DOHH2 (cell line): ENCODE measurements at regions not wholly inside any gene's neighbourhood (a gene's known extent, or its start where the extent isn't known, plus 50 kb on each side); places are given as distances from the start of the nearest gene placed in this dataset.

Experiments
- H3F3A ChIP-seq: fragments of 200-600 bp; sonication (generic), shearing (Covaris generic); 2 replicates; pipeline ENCODE4 v1.6.0; 2016; ENCODE audit warnings: antibody characterized with exemption, mild to moderate bottlenecking; ENCODE audit not compliant: control insufficient read depth, insufficient read depth
- H3K27ac ChIP-seq: fragments of 200-600 bp; sonication (generic); 2 replicates; pipeline ENCODE4 v1.5.1; 2014; ENCODE audit warnings: low read depth, mild to moderate bottlenecking, low read length, moderate library complexity
- H3K27me3 ChIP-seq: fragments of 200-600 bp; sonication (generic); 2 replicates; pipeline ENCODE4 v1.6.1; 2014; ENCODE audit warnings: mild to moderate bottlenecking, low read length, mixed read lengths; ENCODE audit not compliant: control insufficient read depth
- H3K36me3 ChIP-seq: fragments of 200-600 bp; sonication (generic); 2 replicates; pipeline ENCODE4 v1.6.1; 2014; ENCODE audit warnings: mild to moderate bottlenecking, low read length, moderate library complexity, mixed read lengths; ENCODE audit not compliant: control insufficient read depth
- H3K4me1 ChIP-seq: fragments of 200-600 bp; sonication (generic); 2 replicates; pipeline ENCODE4 v1.6.1; 2014; ENCODE audit warnings: mild to moderate bottlenecking, low read length, mixed read lengths; ENCODE audit not compliant: control insufficient read depth
- H3K4me2 ChIP-seq: fragments of 200-600 bp; sonication (generic); 2 replicates; pipeline ENCODE4 v1.6.0; 2014; ENCODE audit warnings: mild to moderate bottlenecking, low read length, moderate library complexity
- H3K4me3 ChIP-seq: fragments of 200-600 bp; sonication (generic); 2 replicates; pipeline ENCODE4 v1.5.1; 2014; ENCODE audit warnings: mild to moderate bottlenecking, low read length, mixed read lengths
- H3K79me2 ChIP-seq: fragments of 200-600 bp; sonication (generic); 2 replicates; pipeline ENCODE4 v1.6.1; 2014; ENCODE audit warnings: mild to moderate bottlenecking, low read length, mixed read lengths; ENCODE audit not compliant: control insufficient read depth
- H3K9me2 ChIP-seq: fragments of 200-600 bp; sonication (generic); replicated peaks from 2 replicates; pipeline ENCODE4 v1.6.1; 2014; ENCODE audit warnings: mild to moderate bottlenecking, low read length, mixed read lengths; ENCODE audit not compliant: control insufficient read depth
- H3K9me3 ChIP-seq: fragments of 200-600 bp; sonication (generic); 2 replicates; pipeline ENCODE4 v1.6.1; 2014; ENCODE audit warnings: antibody characterized with exemption, low read length, mixed read lengths; ENCODE audit not compliant: control insufficient read depth, insufficient read depth
- H4K20me1 ChIP-seq: fragments of 200-600 bp; sonication (generic); 2 replicates; pipeline ENCODE4 v1.6.0; 2014; ENCODE audit warnings: low read depth, mild to moderate bottlenecking, antibody characterized with exemption, low read length, moderate library complexity; ENCODE audit not compliant: control insufficient read depth, insufficient read depth
- CTCF ChIP-seq: fragments of 200-600 bp; sonication (generic); IDR thresholded peaks from one replicate; pipeline ENCODE4 v1.5.1; 2014; ENCODE audit warnings: antibody characterized with exemption, mild to moderate bottlenecking, low read depth, low read length; ENCODE audit not compliant: poor library complexity, severe bottlenecking
- EZH2phosphoT487 ChIP-seq: fragments of 200-600 bp; sonication (generic); IDR thresholded peaks from 2 replicates; pipeline ENCODE4 v1.6.1; 2017; ENCODE audit warnings: borderline replicate concordance, mild to moderate bottlenecking, antibody characterized with exemption, low read length, moderate library complexity, mixed read lengths

GRCh38 chr10:61342858-61343572, 110.2 kb downstream of the TMEM26 start:
- TF ChIP-seq CTCF (no peak), EZH2phosphoT487 (no peak)
- Histone ChIP-seq H3K4me3 (no peak overlapping the region), H4K20me1 (no peaks in the 10 kb centered on the region), H3K9me2 (no peaks in the 10 kb centered on the region), H3K4me1 (no peaks in the 10 kb centered on the region), H3K27ac (no peak overlapping the region), H3K79me2 (no peaks in the 10 kb centered on the region), H3K36me3 (no peaks in the 10 kb centered on the region), H3K27me3 (no peaks in the 10 kb centered on the region), H3K4me2 (no peak overlapping the region), H3K9me3 (no peaks in the 10 kb centered on the region), H3F3A (no peaks in the 10 kb centered on the region)

DNA sequence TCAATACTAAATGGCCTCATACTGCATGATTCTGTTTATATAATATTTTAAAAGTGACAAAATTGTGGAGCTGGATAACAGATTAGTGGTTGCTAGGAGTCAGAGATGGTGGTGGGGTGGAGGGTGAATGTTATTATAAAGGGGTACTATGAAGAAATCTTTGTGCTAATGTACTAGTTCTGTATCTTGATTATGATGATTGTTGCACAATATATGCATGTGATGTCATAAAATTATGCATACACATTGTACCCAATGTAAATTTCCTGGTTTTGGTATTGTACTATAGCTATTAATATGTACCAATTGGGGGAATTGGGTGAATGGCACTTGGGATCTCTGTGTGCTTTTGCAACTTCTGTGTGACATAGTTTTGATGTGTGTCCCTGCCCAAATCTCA, 112.2 kb downstream of the TMEM26 start:
- Histone ChIP-seq H3K9me2 (no peaks in the 10 kb centered on the region), H3K4me3 (no peak overlapping the region), H3K4me2 (no peak overlapping the region), H3K36me3 (no peaks in the 10 kb centered on the region), H3K9me3 (no peaks in the 10 kb centered on the region), H3K79me2 (no peaks in the 10 kb centered on the region), H3F3A (no peaks in the 10 kb centered on the region), H3K4me1 (no peaks in the 10 kb centered on the region), H3K27me3 (no peaks in the 10 kb centered on the region), H3K27ac (no peak overlapping the region), H4K20me1 (no peaks in the 10 kb centered on the region)
- TF ChIP-seq CTCF: no peak
- no peak for TF ChIP-seq EZH2phosphoT487

DNA sequence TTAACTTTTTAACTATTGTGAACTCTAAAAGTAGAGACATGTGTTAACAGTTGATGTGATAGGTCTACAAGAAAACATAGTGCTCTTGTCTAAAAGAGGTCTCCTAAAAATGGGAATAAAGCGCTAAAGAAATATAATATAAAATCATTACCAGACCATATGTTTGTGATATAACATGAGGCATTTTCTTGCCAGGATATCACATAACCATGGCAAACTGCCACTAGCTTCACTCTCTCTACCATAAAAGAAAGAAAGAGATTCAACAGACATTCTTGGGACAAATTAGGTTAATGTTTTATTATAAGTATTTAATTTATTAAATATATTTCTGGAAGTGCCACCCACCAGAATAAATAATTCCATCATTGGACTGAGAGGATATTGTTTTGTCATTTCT, 115.0 kb downstream of the TMEM26 start:
- Histone ChIP-seq H3K4me3 (no peak overlapping the region), H3K4me1 (no peaks in the 10 kb centered on the region), H3K79me2 (no peaks in the 10 kb centered on the region), H3K9me3 (no peaks in the 10 kb centered on the region), H3K36me3 (no peaks in the 10 kb centered on the region), H3K27ac (no peak overlapping the region), H3F3A (no peaks in the 10 kb centered on the region), H3K27me3 (no peaks in the 10 kb centered on the region), H3K4me2 (no peak overlapping the region), H3K9me2 (no peaks in the 10 kb centered on the region), H4K20me1 (no peaks in the 10 kb centered on the region)
- no peak for TF ChIP-seq CTCF
- TF ChIP-seq EZH2phosphoT487: no peak
